Kidney epithelial cell (primary cell): ENCODE measurements at regions not wholly inside any gene's neighbourhood (a gene's known extent, or its start where the extent isn't known, plus 50 kb on each side); places are given as distances from the start of the nearest gene placed in this dataset.

ENCODE experiments used
- DNase-seq: peaks from one replicate; pipeline ENCODE4 v3.0.0-alpha.2; 2010; ENCODE audit warnings: low read depth
- H3K27me3 ChIP-seq: 2 replicates; pipeline ENCODE4 v1.6.0; 2011; ENCODE audit warnings: low read length; ENCODE audit not compliant: control insufficient read depth, insufficient read depth
- H3K36me3 ChIP-seq: 2 replicates; pipeline ENCODE4 v1.5.1; 2011; ENCODE audit warnings: low read length; ENCODE audit not compliant: control insufficient read depth, insufficient read depth
- H3K4me3 ChIP-seq: 2 replicates; pipeline ENCODE4 v1.5.1; 2011; ENCODE audit warnings: low read depth, mild to moderate bottlenecking, control low read depth, low read length
- TF ChIP-seq, protein P1 (sequence below): IDR thresholded peaks from 2 replicates; pipeline ENCODE4 v1.5.1; 2011; ENCODE audit warnings: mild to moderate bottlenecking, moderate library complexity, low read length, control low read depth, inconsistent platforms; ENCODE audit not compliant: insufficient read depth, poor library complexity, severe bottlenecking

DNA sequence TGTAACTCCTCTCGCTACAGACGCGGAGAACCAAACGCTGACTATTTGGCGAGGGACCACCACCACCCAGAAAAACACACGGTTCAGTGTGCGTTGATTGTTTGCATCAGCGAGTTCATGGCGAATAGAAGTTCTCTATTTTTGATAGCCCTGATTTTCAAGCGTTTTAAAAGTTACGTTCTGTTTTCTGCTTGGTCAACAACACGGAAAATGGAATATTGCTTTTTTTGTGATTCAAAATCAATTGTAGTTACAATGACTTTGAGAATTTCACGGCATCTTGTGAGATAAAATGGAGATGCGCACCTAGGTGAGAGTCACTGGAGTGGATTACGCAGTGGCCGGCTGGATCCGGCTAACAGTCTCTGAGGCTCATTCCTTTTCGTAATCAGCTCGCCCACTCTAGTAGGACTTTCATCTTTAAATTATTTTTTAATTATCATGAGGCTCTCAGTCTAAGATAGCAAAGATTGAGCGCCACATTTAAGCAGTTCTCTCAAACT, 54.8 kb downstream of the CCDC54 start:
- DNase-seq = no peak
- Histone ChIP-seq H3K4me3 (peak overlapping the region; percentile 71), H3K27me3 (no peaks in the 10 kb centered on the region), H3K36me3 (no peaks in the 10 kb centered on the region)
- TF ChIP-seq, protein P1, sequence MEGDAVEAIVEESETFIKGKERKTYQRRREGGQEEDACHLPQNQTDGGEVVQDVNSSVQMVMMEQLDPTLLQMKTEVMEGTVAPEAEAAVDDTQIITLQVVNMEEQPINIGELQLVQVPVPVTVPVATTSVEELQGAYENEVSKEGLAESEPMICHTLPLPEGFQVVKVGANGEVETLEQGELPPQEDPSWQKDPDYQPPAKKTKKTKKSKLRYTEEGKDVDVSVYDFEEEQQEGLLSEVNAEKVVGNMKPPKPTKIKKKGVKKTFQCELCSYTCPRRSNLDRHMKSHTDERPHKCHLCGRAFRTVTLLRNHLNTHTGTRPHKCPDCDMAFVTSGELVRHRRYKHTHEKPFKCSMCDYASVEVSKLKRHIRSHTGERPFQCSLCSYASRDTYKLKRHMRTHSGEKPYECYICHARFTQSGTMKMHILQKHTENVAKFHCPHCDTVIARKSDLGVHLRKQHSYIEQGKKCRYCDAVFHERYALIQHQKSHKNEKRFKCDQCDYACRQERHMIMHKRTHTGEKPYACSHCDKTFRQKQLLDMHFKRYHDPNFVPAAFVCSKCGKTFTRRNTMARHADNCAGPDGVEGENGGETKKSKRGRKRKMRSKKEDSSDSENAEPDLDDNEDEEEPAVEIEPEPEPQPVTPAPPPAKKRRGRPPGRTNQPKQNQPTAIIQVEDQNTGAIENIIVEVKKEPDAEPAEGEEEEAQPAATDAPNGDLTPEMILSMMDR = no peak

DNA sequence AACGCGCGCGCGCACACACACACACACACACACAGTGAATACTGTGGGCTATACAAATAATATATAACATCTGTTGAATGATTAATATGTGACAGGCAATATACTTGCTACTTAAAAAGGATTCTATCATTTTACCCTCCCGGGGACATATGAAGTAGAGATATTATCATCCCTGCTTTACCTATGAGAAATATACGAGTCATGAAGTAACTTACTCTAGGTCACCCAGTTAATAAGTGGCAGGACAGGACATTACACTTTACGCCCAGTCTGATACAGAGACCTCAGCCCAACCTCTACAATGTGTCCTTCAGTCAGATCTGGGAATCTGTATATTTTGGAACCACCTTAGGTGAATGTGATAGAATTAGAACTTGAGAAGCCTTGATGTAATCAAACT, 55.4 kb downstream of the CCDC54 start:
- H3K4me3 ChIP-seq = no peak overlapping the region
- TF ChIP-seq, protein P1 = no peak
- H3K36me3 ChIP-seq = no peaks in the 10 kb centered on the region

GRCh38 chr3:107436029-107436428, 58.8 kb downstream of the CCDC54 start:
- H3K36me3 ChIP-seq = no peaks in the 10 kb centered on the region

More for the DNA sequence above, 55.4 kb downstream of the CCDC54 start:
- no peaks in the 10 kb centered on the region for H3K27me3 ChIP-seq
- no peak for DNase-seq

GRCh38 chr3:107438671-107439070, 61.4 kb downstream of the CCDC54 start:
- Histone ChIP-seq H3K27me3 (no peaks in the 10 kb centered on the region), H3K4me3 (no peak overlapping the region), H3K36me3 (no peaks in the 10 kb centered on the region)
- no peak for DNase-seq
- TF ChIP-seq, protein P1 = no peak

More at GRCh38 chr3:107436029-107436428, 58.8 kb downstream of the CCDC54 start:
- TF ChIP-seq, protein P1 = no peak
- Histone ChIP-seq H3K27me3 (no peaks in the 10 kb centered on the region), H3K4me3 (no peak overlapping the region)
- no peak for DNase-seq

DNA sequence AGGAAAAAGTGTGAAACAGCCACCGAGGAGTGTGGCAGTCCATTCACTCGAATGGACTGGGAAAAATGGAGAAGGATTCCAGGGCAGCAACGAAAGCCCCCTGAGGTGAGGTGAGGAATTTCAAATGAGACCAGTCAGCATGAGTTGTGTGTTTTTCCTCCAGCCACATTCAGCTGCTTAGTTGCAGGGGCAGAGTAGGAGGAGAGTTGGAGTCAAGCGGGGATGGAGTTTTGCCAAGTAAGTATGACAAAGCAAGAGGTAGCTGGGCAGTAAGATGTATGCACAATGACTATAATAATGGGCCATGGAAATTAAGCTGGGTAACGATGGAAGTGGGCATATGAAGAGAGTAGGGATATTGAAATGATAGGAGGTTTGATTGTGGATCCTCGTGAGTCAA, 64.4 kb downstream of the CCDC54 start:
- Histone ChIP-seq H3K27me3 (no peaks in the 10 kb centered on the region), H3K4me3 (no peak overlapping the region), H3K36me3 (no peaks in the 10 kb centered on the region)
- TF ChIP-seq, protein P1 = no peak
- no peak for DNase-seq

DNA sequence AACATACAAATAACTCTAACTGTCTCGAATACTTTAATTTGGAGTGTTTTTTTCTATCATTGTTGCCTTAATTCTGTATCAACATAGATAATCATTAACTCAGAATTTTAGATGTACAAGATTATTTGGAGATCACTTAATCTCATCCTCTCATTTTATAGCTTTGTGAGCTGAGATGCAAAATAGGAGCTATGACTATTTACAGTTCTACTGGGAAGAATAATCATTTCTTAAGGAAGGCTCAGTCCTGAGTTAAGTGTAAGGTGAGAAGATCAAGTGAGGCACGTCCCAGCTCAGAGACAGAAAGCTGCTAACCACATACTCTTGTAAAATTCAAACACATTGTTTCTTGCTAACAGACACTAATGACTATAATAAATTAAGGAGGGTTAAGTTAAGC, 66.2 kb downstream of the CCDC54 start:
- TF ChIP-seq, protein P1 = no peak
- no peak for DNase-seq
- no peaks in the 10 kb centered on the region for H3K36me3 ChIP-seq

More for the DNA sequence above, 66.2 kb downstream of the CCDC54 start:
- Histone ChIP-seq H3K4me3 (no peak overlapping the region), H3K27me3 (no peaks in the 10 kb centered on the region)
